ENCODE measurements at regions not wholly inside any gene's neighbourhood (a gene's known extent, or its start where the extent isn't known, plus 50 kb on each side); places are given as distances from the start of the nearest gene placed in this dataset.
A peak's percentile ranks its signal among the peaks of the same experiment; 100 is the strongest.

DNA sequence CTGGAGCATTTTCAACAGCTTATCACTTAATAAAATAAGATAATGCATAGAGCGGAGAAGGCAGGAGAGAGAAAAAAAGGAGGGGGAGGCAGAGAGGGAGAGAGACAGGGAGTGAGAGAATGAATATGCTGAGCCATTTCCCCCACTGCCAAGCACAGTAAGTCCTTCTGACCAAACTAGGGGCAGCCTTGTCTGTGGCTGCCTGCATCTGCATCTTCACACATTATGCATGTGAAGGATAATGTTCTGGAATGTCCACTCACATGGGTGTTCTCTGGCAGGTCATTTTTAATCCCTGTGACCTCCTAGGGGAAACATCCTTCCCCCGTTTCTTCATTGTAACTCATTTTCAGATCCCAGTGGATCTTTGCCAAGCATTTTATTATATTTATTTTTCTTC, 269.3 kb downstream of the FOXA2 start:
- DNase-seq (ENCODE audit: low read depth) = no peak
- TF ChIP-seq, protein P1, sequence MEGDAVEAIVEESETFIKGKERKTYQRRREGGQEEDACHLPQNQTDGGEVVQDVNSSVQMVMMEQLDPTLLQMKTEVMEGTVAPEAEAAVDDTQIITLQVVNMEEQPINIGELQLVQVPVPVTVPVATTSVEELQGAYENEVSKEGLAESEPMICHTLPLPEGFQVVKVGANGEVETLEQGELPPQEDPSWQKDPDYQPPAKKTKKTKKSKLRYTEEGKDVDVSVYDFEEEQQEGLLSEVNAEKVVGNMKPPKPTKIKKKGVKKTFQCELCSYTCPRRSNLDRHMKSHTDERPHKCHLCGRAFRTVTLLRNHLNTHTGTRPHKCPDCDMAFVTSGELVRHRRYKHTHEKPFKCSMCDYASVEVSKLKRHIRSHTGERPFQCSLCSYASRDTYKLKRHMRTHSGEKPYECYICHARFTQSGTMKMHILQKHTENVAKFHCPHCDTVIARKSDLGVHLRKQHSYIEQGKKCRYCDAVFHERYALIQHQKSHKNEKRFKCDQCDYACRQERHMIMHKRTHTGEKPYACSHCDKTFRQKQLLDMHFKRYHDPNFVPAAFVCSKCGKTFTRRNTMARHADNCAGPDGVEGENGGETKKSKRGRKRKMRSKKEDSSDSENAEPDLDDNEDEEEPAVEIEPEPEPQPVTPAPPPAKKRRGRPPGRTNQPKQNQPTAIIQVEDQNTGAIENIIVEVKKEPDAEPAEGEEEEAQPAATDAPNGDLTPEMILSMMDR (IDR thresholded peaks at IDR 0.05; ENCODE audit: low read length, missing control alignments) = no peak
- no peak overlapping the region for H3K4me3 ChIP-seq (replicated peaks; ENCODE audit: low read depth, low read length)

DNA sequence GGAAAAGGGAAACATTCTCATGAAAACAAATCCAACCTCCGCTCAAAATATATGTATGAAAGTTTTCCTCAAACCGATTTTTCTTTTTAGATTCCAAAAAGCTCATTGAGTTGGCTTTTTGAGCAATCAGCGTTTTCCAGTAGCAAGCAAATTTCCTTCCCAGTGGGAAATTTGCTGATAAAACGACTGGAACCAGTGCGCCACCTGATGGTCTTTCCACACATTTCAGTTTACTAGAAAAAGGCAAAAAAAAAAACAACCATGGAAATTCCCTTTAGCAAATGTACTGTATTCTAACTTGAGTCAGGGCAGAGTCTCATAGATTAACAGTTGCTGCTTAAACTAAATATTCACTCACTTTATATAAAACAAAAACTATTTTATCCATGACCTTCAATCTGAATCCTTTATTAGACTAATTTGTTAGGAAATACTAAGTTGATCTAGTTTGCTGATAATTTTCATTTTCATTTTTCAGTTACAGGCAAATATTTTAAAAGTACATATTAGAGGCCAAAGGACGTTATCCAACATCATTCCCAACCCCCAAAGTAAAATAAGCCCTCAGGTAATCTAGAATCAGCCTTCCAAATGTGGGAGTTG, 271.5 kb downstream of the FOXA2 start:
- no peak overlapping the region for H3K4me3 ChIP-seq (replicated peaks; ENCODE audit: low read depth, low read length)
- TF ChIP-seq, protein P1 (IDR thresholded peaks at IDR 0.05; ENCODE audit: low read length, missing control alignments) = peak; percentile 72
- peak; percentile 61 for DNase-seq (ENCODE audit: low read depth)

GRCh38 chr20:22308934-22309333, 275.4 kb downstream of the FOXA2 start:
- TF ChIP-seq, protein P1 (IDR thresholded peaks at IDR 0.05; ENCODE audit: low read length, missing control alignments) = no peak
- H3K4me3 ChIP-seq (replicated peaks; ENCODE audit: low read depth, low read length) = no peak overlapping the region

GRCh38 chr20:22307409-22307808, 277.0 kb downstream of the FOXA2 start:
- DNase-seq (ENCODE audit: low read depth) = no peak
- TF ChIP-seq, protein P1 (IDR thresholded peaks at IDR 0.05; ENCODE audit: low read length, missing control alignments) = no peak
- no peak overlapping the region for H3K4me3 ChIP-seq (replicated peaks; ENCODE audit: low read depth, low read length)

More at GRCh38 chr20:22308934-22309333, 275.4 kb downstream of the FOXA2 start:
- no peak for DNase-seq (ENCODE audit: low read depth)

- TF ChIP-seq, protein P1 (IDR thresholded peaks at IDR 0.05; ENCODE audit: low read length, missing control alignments) = no peak
- no peak for DNase-seq (ENCODE audit: low read depth)
- H3K4me3 ChIP-seq (replicated peaks; ENCODE audit: low read depth, low read length) = no peak overlapping the region
These were observed 279.0 kb downstream of the FOXA2 start for GRCh38 chr20:22305381-22305780.

DNA sequence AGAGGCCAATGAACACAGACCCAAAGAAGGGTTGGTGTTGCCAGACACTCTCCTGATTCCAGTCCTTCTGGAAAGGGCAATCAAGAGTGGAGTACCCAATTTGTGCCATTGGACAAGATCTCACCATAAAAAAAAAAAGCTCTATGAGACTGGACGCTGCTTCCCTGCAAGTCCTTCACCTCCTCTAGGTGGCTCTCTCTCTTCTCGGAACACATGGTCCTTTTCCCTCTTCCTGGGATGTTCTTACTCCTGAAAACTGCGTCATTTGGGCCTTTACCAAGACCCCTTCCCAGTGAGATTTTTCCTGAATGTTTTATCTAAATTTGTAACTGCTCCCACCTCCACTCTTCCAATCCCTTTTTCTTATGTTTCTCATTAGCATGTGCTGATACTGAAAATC, 280.8 kb downstream of the FOXA2 start:
- H3K4me3 ChIP-seq (replicated peaks; ENCODE audit: low read depth, low read length) = no peak overlapping the region
- no peak for DNase-seq (ENCODE audit: low read depth)
- TF ChIP-seq, protein P1 (IDR thresholded peaks at IDR 0.05; ENCODE audit: low read length, missing control alignments) = no peak

DNA sequence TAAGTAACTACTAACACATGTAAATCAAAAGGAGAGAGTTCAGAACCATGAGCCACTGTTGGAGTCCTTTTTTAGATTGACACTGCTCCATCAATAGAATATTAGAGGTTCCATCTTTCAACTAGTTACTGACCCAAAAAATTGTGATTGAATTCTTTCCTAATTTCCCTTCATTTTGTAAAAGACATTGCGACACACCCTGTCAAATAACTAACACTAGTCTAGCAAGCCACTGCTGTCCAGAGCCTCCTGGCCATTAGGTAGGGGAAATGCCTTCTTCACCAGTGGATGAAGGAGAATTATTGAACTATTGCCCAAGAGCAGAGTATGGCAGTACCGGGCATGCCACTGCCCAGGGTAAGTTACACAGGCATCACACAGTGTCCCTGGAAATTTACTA, 282.3 kb downstream of the FOXA2 start:
- DNase-seq (ENCODE audit: low read depth) = no peak
- TF ChIP-seq, protein P1 (IDR thresholded peaks at IDR 0.05; ENCODE audit: low read length, missing control alignments) = no peak
- no peak overlapping the region for H3K4me3 ChIP-seq (replicated peaks; ENCODE audit: low read depth, low read length)

Data from fibroblast of pulmonary artery (primary cell).